H1 (cell line): ENCODE measurements at regions not wholly inside any gene's neighbourhood (a gene's known extent, or its start where the extent isn't known, plus 50 kb on each side); places are given as distances from the start of the nearest gene placed in this dataset.

Experiments used
- CTCF ChIA-PET: fragments of 300-600 bp; sonication (Branson Sonifier 250); formaldehyde crosslinking; loops from one replicate; lab custom pipeline; 2021; ENCODE audit not compliant: partially characterized antibody; lab: Charles Lee
- POLR2A ChIA-PET: fragments of 300-600 bp; sonication (Branson Sonifier 250); formaldehyde crosslinking; loops from one replicate; lab custom pipeline; 2021; ENCODE audit warnings: inconsistent platforms; ENCODE audit not compliant: partially characterized antibody; lab: Charles Lee
- DNase-seq, 2 experiments: peaks; one replicate each; pipeline versions ENCODE4 v3.0.0 to v3.0.0-alpha.2; 2010 to 2022; ENCODE audit warnings: low spot score in 2 of 2, low read depth in 1 of 2, mixed read lengths in 1 of 2
- FAIRE-seq: peaks from 2 replicates; lab custom pipeline; 2011; peaks lifted over from hg19 to GRCh38; lab: Jason Lieb, UNC
- H2AFZ ChIP-seq: 2 replicates; pipeline ENCODE4 v1.8.1; 2012; ENCODE audit warnings: low read length, inconsistent platforms
- H2AK5ac ChIP-seq: 2 replicates; pipeline ENCODE4 v1.6.1; 2013; ENCODE audit warnings: low read depth, low read length
- H2BK120ac ChIP-seq: replicated peaks from 2 replicates; pipeline ENCODE3; 2013; ENCODE audit warnings: low read depth, low read length, inconsistent platforms
- H2BK12ac ChIP-seq: 2 replicates; pipeline ENCODE4 v1.6.1; 2013; ENCODE audit warnings: low read depth, low read length
- H2BK15ac ChIP-seq: 2 replicates; pipeline ENCODE4 v1.6.1; 2013; ENCODE audit warnings: low read length
- H2BK20ac ChIP-seq: 2 replicates; pipeline ENCODE4 v1.6.1; 2013; ENCODE audit warnings: low read length
- H2BK5ac ChIP-seq: 2 replicates; pipeline ENCODE4 v1.6.1; 2013; ENCODE audit warnings: low read depth, low read length
- H3K14ac ChIP-seq: 2 replicates; pipeline ENCODE4 v1.6.1; 2013; ENCODE audit warnings: inconsistent platforms; ENCODE audit not compliant: insufficient read length
- H3K18ac ChIP-seq: 2 replicates; pipeline ENCODE4 v1.6.1; 2013; ENCODE audit warnings: low read length; ENCODE audit errors: extremely low read depth
- H3K23ac ChIP-seq: 2 replicates; pipeline ENCODE4 v1.6.1; 2013; ENCODE audit warnings: inconsistent platforms; ENCODE audit not compliant: insufficient read length
- H3K23me2 ChIP-seq: 2 replicates; pipeline ENCODE4 v1.6.1; 2013; ENCODE audit warnings: low read depth, low read length
- H3K27ac ChIP-seq: 2 replicates; pipeline ENCODE4 v1.6.1; 2011; ENCODE audit warnings: low read depth, low read length, inconsistent platforms
- H3K27me3 ChIP-seq, 4 experiments: replicated peaks in 1 of 4; 1 replicate in 1 of 4; 2 replicates in 3 of 4; pipeline versions ENCODE4 v1.6.1 to v1.8.1; 2011 to 2013; ENCODE audit warnings: low read length in 3 of 4, mild to moderate bottlenecking in 3 of 4, inconsistent platforms in 2 of 4, mixed read lengths in 2 of 4, moderate library complexity in 1 of 4; ENCODE audit not compliant: control insufficient read depth in 3 of 4, insufficient read depth in 3 of 4; ENCODE audit errors: extremely low read depth in 1 of 4
- H3K36me3 ChIP-seq, 4 experiments: 2 replicates each; pipeline versions ENCODE4 v1.6.1 to v1.8.1; 2011 to 2013; ENCODE audit warnings: mild to moderate bottlenecking in 4 of 4, low read length in 3 of 4, moderate library complexity in 2 of 4, control low read depth in 1 of 4, inconsistent platforms in 1 of 4; ENCODE audit not compliant: insufficient read depth in 4 of 4, control insufficient read depth in 2 of 4
- H3K4ac ChIP-seq: replicated peaks from 2 replicates; pipeline ENCODE3; 2013; ENCODE audit warnings: low read length, low read depth, mixed read lengths, inconsistent platforms; ENCODE audit not compliant: insufficient read length
- H3K4me1 ChIP-seq, 4 experiments: replicated peaks in 1 of 4; 1 replicate in 1 of 4; 2 replicates in 3 of 4; pipeline versions ENCODE4 v1.6.1 to v1.8.1; 2011 to 2013; ENCODE audit warnings: low read length in 3 of 4, inconsistent platforms in 2 of 4, mixed read lengths in 1 of 4; ENCODE audit not compliant: insufficient read depth in 4 of 4, control insufficient read depth in 3 of 4
- H3K4me2 ChIP-seq, 2 experiments: 2 replicates each; pipeline versions ENCODE4 v1.6.1 to v1.8.1; 2011 to 2013; ENCODE audit warnings: low read depth in 2 of 2, low read length in 2 of 2, control low read depth in 1 of 2, inconsistent platforms in 1 of 2, mild to moderate bottlenecking in 1 of 2; ENCODE audit not compliant: insufficient read depth in 1 of 2
- H3K4me3 ChIP-seq, 4 experiments: fragments of 200-600, 300-600 bp in 1 of 4; sonication (generic), shearing (Covaris generic), sonication (Bioruptor Twin) in 1 of 4; 2 replicates each; pipeline versions ENCODE4 v1.5.1 to v1.8.1; 2011 to 2016; ENCODE audit warnings: low read length in 4 of 4, low read depth in 3 of 4, control low read depth in 2 of 4, inconsistent platforms in 2 of 4, mild to moderate bottlenecking in 2 of 4, mixed read lengths in 1 of 4, moderate library complexity in 1 of 4; ENCODE audit not compliant: insufficient read depth in 2 of 4; ENCODE audit errors: extremely low read depth in 1 of 4
- H3K56ac ChIP-seq: replicated peaks from 2 replicates; pipeline ENCODE3; 2013; ENCODE audit warnings: low read depth, mild to moderate bottlenecking, mixed read lengths, low read length, inconsistent platforms; ENCODE audit not compliant: insufficient read length
- H3K79me1 ChIP-seq: 2 replicates; pipeline ENCODE4 v1.6.1; 2013; ENCODE audit warnings: low read depth, low read length, control low read depth
- H3K79me2 ChIP-seq, 2 experiments: 2 replicates each; pipeline versions ENCODE4 v1.6.1 to v1.8.1; 2012 to 2013; ENCODE audit warnings: low read length in 2 of 2, mild to moderate bottlenecking in 2 of 2, inconsistent platforms in 1 of 2; ENCODE audit not compliant: insufficient read depth in 2 of 2, control insufficient read depth in 1 of 2
- H3K9ac ChIP-seq, 4 experiments: replicated peaks in 1 of 4; 1 replicate in 1 of 4; 2 replicates in 3 of 4; pipeline versions ENCODE4 v1.6.1 to v1.8.1; 2011 to 2013; ENCODE audit warnings: low read depth in 3 of 4, low read length in 3 of 4, control low read depth in 2 of 4, mild to moderate bottlenecking in 2 of 4, moderate library complexity in 2 of 4, inconsistent platforms in 1 of 4; ENCODE audit errors: extremely low read depth in 1 of 4
- H3K9me3 ChIP-seq, 2 experiments: 2 replicates each; pipeline versions ENCODE4 v1.6.1 to v1.8.1; 2012 to 2013; ENCODE audit warnings: mild to moderate bottlenecking in 2 of 2, moderate library complexity in 2 of 2, control low read depth in 1 of 2, inconsistent platforms in 1 of 2, low read depth in 1 of 2, low read length in 1 of 2, mixed read lengths in 1 of 2; ENCODE audit not compliant: insufficient read depth in 2 of 2
- H4K20me1 ChIP-seq, 2 experiments: replicated peaks in 1 of 2; 2 replicates each; pipeline versions ENCODE3 to v1.8.1; 2011 to 2013; ENCODE audit warnings: inconsistent platforms in 2 of 2, low read length in 2 of 2, mild to moderate bottlenecking in 1 of 2; ENCODE audit not compliant: insufficient read depth in 2 of 2, control insufficient read depth in 1 of 2
- H4K5ac ChIP-seq: 2 replicates; pipeline ENCODE4 v1.6.1; 2013; ENCODE audit warnings: low read length, low read depth, mixed read lengths, inconsistent platforms; ENCODE audit not compliant: insufficient read length
- H4K8ac ChIP-seq: 2 replicates; pipeline ENCODE4 v1.8.0; 2013; ENCODE audit warnings: mild to moderate bottlenecking, moderate library complexity, low read length, inconsistent platforms; ENCODE audit not compliant: insufficient read depth; ENCODE audit errors: extremely low read depth
- H4K91ac ChIP-seq: replicated peaks from 2 replicates; pipeline ENCODE3; 2013; ENCODE audit warnings: low read length, mixed read lengths, inconsistent platforms; ENCODE audit not compliant: insufficient read length
- CHD1 ChIP-seq: IDR thresholded peaks from 2 replicates; pipeline ENCODE4 v1.6.1; 2012; ENCODE audit warnings: low read depth, low read length, improper control_type of control experiment
- MAFK ChIP-seq: IDR thresholded peaks from 2 replicates; pipeline ENCODE4 v1.6.1; 2012; ENCODE audit warnings: low read depth, mild to moderate bottlenecking, improper control_type of control experiment, low read length
- PHF8 ChIP-seq: fragments of 200-600 bp; sonication (generic); conservative IDR thresholded peaks from 2 replicates; pipeline ENCODE4 v1.7.1; 2012; ENCODE audit warnings: low read depth, mild to moderate bottlenecking, inconsistent platforms, low read length, moderate library complexity
- TCF12 ChIP-seq: IDR thresholded peaks from 2 replicates; pipeline ENCODE4 v1.6.1; 2011; ENCODE audit warnings: low read depth, mild to moderate bottlenecking, low read length
- WGBS, 2 experiments: shearing (Covaris generic) in 1 of 2; methylation state at CpG; one replicate each; pipeline versions ENCODE4 v1.1.6 to v1.1.7; 2013 to 2015; ENCODE audit warnings: low lambda C conversion rate in 2 of 2, mixed read lengths in 2 of 2, inconsistent platforms in 1 of 2, low coverage in 1 of 2, missing lambda C conversion rate in 1 of 2; ENCODE audit not compliant: insufficient replicate concordance in 2 of 2, insufficient coverage in 1 of 2, insufficient read length in 1 of 2; ENCODE audit errors: extremely low coverage in 1 of 2, missing lambda C conversion rate in 1 of 2; 5-methylcytosine and 5-hydroxymethylcytosine counted together
- TF ChIP-seq, protein P1 (sequence below): IDR thresholded peaks from 2 replicates; pipeline ENCODE4 v1.6.1; 2012; ENCODE audit warnings: inconsistent platforms

DNA sequence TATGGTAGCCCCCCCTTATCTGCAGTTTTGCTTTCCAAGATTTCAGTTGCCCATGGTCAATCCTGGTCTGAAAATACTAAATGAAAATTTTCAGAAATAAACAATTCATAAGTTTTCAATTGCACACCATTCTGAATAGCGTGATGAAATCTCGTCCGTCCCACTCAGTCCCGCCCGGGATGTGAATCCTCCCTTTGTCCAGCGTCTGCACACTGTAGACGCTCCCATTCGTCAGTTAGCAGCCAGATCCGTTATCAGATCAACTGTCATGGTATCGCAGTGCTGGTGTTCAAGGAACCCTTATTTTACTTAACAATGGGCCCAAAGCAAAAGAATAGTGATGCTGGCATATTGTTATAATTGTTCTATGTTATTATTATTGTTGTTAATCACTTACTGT lies 98.6 kb downstream of the TMEM215 start:
- ChIA-PET POLR2A (no interaction called here), CTCF (no interaction called here)
- Histone ChIP-seq H2BK5ac (no peak overlapping the region), H3K56ac (no peak overlapping the region), H3K18ac (no peak overlapping the region), H3K27me3 (no peaks in the 10 kb centered on the region), H4K5ac (no peak overlapping the region), H3K4me2 (no peak overlapping the region), H3K23ac (no peak overlapping the region), H3K23me2 (no peaks in the 10 kb centered on the region), H3K36me3 (no peaks in the 10 kb centered on the region), H2BK12ac (no peak overlapping the region), H2BK20ac (no peak overlapping the region), H2AFZ (no peak overlapping the region), H4K8ac (no peak overlapping the region), H3K4me3 (no peak overlapping the region), H3K9ac (no peak overlapping the region), H3K4me1 (peaks cover 0 to 4% (median 2%) of the 10 kb centered on the region in 4 experiments; a peak in 2 of 7 replicates), H3K4ac (no peak overlapping the region), H3K27ac (no peak overlapping the region), H4K91ac (no peak overlapping the region), H3K9me3 (no peaks in the 10 kb centered on the region), H3K79me2 (no peaks in the 10 kb centered on the region), H2BK15ac (no peak overlapping the region), H3K79me1 (no peaks in the 10 kb centered on the region), H3K14ac (no peak overlapping the region), H2AK5ac (no peak overlapping the region), H2BK120ac (no peak overlapping the region), H4K20me1 (no peaks in the 10 kb centered on the region)
- FAIRE-seq (no peak), DNase-seq (no peak)
- 93% methylated on average over 10 of the region's 10 CpGs; no CpG with 5 or more reads in 1 of the 2 experiments for WGBS, 2 experiments
- TF ChIP-seq MAFK (no peak), PHF8 (no peak), TCF12 (no peak), CHD1 (no peak)
- TF ChIP-seq, protein P1, sequence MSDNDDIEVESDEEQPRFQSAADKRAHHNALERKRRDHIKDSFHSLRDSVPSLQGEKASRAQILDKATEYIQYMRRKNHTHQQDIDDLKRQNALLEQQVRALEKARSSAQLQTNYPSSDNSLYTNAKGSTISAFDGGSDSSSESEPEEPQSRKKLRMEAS: no peak
